ENCODE measurements at regions not wholly inside any gene's neighbourhood (a gene's known extent, or its start where the extent isn't known, plus 50 kb on each side); places are given as distances from the start of the nearest gene placed in this dataset.

DNA sequence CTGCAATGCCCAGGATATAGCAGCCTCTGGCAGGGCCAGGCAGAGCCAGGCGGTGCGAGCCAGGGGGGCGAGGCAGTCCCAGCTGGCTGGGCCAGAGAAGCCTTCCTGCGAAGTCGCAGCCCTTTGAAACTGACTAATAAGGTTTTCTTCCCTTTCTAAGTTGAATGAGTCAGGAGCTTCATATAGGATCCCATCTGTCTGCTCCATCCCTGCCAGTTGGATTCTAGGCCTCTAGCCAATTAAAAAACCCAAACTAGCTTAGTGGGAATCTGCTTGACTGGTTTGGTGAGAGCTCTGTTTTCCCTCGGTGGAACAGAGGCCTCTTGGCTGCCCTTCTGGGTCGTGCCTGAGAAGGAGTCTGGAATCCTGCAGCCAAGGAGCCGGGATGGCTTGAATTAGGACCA lies 70.1 kb upstream of the RAPGEF1 start:
- DNase-seq (ENCODE audit: low read depth in 2 of 2): no peak

DNA sequence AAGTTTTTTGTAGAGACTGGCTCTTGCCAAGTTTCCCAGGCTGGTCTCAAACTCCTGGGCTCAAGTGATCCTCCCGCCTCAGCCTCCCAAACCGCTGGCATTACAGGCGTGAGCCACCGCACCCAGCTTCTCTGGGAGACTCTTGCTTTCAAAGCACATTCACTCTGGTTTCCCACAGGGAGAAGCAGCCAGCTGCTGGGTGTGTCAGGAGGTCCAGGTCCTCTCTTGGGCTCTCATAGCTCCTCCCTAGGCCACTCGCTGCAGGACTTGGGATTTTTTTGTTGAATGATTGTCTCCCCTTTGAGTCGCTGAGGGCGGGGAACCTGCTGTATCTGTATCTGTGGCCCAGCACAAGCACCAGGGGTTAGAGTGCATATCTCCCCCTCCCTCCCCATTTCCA lies 68.4 kb upstream of the RAPGEF1 start:
- DNase-seq (ENCODE audit: low read depth in 2 of 2): no peak

DNA sequence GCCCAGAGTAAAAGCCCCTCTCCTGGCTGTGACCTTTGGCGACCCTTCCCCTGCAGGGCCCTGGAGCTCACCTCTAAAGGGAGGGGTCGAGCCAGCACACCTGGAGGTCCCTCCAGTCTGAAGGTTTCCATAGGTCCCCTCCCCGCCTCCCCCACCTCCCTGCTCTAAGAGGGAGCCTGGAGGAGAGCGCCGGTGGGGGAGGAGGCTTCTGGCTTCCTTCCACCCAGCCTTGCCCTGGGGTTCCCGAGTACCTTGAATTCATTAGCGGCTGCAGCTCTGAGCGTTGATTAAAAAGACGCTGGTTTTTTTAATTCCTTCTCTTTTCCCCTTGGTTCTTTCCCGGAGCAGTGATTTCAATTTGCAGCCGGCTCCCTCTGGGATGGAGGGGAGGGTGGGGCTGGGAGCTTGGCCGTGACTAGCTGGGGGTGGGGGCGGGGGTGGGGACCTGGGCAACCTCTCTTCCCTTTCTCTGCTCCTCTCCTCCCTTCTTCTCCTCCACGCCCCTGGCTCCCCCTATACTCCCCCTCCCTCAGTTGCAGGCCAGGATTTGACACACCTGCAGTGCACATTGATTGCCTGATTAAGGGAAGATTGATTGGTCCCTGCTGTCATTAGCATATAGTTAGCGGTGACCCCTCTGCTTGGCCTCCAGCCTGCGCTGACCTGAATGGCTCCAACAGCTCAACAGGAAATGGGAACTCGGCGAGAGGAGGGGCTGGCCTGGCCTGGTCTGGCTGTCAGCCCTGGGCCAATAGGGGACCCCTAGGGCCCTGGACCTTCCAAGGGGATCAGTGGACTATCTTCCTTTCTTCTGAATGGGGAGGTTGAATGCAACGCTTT lies 67.5 kb upstream of the RAPGEF1 start:
- DNase-seq (ENCODE audit: low read depth in 2 of 2): no peak

DNA sequence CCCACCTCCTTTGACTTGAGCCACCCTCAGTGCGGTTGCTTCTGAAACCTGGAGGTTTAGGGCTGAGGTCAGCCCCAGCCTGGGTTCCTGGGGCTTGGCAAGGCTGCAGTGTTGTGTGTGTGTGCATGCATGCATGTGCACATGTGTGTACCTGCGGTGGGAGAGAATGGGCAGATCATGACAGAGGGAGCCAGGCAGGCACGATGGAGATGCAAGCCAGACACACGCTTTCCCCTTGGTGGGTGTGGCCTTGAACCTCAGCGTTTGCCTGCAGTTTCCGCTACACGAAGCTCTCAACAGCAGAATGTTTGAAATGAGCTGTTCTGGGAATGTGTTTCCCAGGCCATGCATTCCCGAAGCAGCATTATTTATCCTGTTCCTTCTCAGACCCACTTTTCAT lies 65.9 kb upstream of the RAPGEF1 start:
- no peak for DNase-seq (ENCODE audit: low read depth in 2 of 2)

DNA sequence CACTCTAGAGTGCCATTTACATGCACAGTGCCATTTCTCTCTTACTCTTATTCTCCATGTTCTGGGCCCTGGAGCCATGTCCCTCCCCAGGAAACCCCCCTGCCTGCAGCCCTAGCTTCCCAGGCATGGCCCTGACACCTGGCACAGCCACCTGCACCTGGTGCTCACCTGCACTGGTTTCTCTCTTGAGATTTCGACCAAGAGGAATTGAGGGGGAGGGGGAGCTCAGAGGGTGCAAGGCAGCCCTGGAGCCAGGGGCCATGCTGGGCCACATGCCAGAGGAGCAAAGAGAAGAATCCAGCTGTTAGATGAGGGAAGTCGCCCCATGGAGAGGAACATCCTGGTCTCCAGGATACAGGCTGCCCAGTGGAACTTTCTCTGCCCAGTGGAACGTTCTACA lies 65.0 kb upstream of the RAPGEF1 start:
- no peak for DNase-seq (ENCODE audit: low read depth in 2 of 2)

DNA sequence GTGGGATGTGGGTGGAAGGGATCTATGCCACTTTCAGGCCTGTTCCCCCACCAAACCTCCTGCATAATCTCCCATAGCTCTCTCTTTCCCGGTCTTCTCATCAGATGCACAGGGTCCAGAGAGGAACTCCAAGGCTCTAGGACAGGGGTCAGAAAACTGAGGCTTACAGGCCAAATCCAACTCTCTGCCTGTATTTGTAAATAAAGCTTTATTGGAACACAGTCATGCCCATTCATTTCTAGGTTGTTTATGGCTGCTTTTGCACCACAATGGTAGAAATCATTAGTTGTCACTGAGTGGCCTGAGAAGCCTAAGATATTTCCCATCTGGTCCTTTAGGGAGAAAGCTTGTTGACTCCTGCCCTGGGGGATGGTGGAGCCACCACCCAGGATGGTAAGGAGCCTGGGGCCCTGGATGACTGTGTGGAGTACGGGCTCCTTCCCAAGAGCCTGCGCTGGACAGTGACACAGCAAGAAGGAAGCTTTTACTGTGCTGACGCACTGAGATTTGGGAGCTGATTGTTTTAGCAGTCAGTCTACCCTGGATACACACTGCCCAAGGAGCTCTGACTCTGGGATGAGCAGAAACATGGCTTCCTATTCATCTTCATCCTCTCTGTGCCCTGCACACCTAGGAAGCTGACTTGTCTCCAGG lies 64.0 kb upstream of the RAPGEF1 start:
- no peak for DNase-seq (ENCODE audit: low read depth in 2 of 2)

DNA sequence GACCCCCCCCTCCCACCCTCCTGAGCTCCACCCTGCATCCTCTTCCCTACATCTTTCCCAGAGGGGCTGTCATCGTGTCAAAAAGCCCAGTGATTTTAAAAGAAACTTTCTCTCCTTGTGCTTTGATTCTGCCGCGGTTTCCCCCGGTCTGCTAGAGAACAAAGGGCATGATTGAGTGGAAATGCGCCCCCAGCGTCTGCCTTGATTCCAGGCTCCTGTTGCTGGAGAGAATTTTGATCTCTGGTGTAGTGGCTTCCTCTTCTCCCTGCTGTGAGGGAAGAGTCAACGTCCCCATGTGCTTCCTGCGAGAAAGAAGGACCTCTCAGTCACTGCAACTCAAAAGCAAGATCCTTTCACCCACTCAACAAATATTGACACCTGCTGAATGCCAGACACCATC lies 61.9 kb upstream of the RAPGEF1 start:
- DNase-seq (ENCODE audit: low read depth in 2 of 2): no peak

DNA sequence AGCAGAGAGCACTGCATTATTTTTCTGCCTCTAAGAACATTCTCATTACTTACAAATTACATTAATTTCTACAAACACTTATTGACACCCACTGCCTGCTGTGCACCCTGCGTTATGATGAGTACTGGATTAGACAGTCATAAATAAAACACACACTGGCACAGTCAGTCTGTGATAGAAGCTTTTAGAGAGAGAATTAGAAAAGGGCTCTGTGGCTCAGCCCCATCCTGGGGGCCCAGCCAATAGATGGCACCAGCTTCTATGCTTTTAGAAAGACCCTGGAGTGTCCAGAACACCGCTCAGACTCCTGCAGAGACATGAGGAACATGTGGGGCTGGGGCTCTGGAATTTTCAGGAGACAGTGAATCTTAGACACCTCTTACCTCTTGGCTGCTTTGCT lies 61.0 kb upstream of the RAPGEF1 start:
- DNase-seq (ENCODE audit: low read depth in 2 of 2): no peak

DNA sequence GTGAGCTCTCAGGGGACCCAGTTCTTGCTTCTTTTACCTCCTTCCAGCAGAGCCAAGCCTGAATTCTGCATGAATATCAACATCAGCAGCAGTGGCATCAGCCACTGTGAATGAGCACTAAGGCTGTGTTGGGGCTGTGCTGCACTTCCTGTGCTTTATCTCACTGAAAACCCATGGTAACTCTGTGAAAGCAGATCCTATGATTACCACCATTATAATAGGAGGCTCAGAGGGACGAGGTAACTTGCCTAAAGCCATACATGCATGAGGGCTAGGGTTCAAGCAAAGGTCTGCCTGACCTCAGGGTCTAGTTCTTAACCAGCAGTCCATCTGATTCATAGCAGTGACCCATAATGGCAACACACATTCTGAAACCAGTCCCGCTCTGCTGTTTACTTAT lies 60.5 kb upstream of the RAPGEF1 start:
- no peak for DNase-seq (ENCODE audit: low read depth in 2 of 2)

DNA sequence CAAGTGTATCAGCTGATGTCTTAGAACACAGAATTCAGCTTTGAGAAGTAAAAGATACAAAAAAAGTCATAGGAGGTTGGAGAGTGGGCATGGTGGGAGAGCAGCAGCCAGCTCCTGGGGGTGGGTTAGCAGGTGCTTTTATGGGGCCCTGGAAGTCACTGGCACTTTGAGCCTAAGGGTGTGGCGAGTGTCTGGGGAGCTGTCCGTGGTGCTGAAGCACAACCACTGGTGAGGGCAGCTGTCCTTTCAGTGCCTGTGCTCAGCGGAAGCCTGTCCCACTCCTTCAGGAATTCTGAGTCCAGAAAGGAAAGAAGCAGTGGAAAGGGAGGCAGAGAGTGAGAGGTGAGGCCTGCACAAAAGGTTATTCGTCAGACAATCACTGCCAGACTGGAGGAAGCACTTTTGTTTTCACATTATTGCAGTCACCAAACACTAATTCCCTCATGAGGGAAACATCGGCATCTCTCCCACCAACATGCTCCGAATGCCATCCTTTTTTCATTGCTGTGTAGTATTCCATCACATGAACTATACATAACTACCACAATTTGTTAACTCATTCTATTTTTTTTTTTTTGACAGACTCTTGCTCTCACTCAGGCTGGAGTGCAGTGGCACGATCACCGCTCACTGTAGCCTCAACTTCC lies 59.4 kb upstream of the RAPGEF1 start:
- DNase-seq (ENCODE audit: low read depth in 2 of 2): peak; percentile 7 to 48

DNA sequence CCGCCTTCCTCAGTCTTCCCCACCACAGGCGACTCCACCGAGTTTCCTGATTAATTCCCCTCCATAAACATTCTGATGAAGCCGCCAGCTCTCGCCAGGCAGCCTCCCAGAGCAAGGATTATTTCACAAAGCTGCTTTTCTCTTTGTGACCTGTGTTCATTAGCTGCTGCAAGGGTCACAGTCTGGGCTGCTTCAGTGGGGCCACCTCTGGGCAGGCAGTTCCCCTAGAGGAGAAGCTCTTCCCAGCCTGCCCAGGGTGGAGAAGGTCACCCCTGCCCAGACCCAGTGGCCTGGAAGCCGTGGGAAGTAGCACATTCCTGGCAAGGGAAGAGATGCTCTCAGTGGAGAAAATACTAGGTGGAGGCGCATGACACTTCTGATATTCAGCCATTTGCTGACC lies 58.4 kb upstream of the RAPGEF1 start:
- DNase-seq (ENCODE audit: low read depth in 2 of 2): no peak

DNA sequence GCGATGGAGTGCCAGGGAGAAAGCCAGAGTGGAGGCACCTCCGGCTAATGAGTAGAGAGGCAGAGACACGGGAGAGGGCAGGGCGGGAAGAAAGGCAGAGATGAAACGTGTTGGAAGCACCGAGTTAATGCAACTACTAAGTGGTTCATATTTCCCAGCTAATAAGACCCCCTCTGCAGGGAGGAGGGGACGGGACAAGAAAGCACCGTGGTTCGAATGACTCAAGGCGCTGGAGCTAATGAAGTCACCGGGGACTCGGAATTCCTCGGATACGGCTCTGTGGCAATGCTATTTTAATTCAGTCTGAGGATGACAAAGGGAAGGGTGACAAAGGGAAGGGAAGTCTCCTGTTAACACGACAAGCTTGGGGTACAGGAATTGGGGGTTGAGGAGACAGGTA lies 54.5 kb upstream of the RAPGEF1 start:
- DNase-seq (ENCODE audit: low read depth in 2 of 2): no peak

DNA sequence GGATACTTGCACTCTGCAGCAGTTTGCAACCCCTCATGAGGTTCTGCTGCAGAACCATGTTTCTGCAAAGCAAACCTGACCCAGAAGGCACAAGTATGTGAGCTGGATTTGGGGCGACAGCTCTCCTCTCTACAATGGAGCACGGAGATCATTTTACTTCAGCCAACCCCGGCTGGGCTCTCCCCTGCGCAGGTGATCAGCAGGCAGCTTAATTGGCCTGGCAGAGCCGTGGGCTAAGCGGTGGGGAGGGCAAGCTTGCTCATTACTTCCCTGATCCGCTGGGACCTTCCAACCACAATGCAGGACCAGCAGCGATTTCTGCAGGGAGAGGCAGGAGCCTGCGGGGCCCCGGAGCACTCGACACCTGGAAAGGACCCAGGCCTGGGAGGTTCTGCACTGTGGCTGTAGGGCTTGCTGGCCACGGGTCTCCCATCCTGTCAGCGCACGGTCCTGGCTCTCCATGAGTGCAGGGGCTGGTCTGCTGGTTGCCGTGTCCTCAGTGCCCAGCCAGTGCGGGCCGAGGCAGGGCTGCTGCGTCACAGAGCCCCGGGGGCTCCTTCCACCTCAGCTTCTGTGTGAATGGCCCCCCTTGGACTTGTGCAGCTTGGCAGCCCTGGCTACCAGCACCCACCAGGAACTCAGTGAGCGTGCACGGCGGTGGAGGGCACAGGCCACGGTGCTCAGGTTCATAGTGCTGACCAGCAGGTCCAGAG lies 51.8 kb upstream of the RAPGEF1 start:
- DNase-seq (ENCODE audit: low read depth in 2 of 2): no peak

Measured in stimulated activated CD4-positive, alpha-beta T cell treated with anti-CD3 and anti-CD28 coated beads, Interleukin-12 subunit alpha, Interleukin-12 subunit beta, amount 100 ng/mL, for 24 hours (primary cell).